SK-N-SH (cell line): ENCODE measurements at regions not wholly inside any gene's neighbourhood (a gene's known extent, or its start where the extent isn't known, plus 50 kb on each side); places are given as distances from the start of the nearest gene placed in this dataset.

ENCODE experiments used
- CTCF ChIA-PET: fragments of 300-600, 350-600 bp; formaldehyde crosslinking; extraction: SDS; loops from one replicate; lab custom pipeline; 2021; lab: Yijun Ruan, JAX
- POLR2A ChIA-PET: fragments of 350-600 bp; sonication (Branson Sonifier 250); formaldehyde crosslinking; extraction: SDS; loops from one replicate; lab custom pipeline; 2020; ENCODE audit warnings: antibody characterized with exemption, inconsistent platforms; lab: Yijun Ruan, JAX
- DNase-seq: peaks from one replicate; pipeline ENCODE4 v3.0.0; 2012
- H2AFZ ChIP-seq: fragments of 200-600 bp; sonication (generic); 2 replicates; pipeline ENCODE4 v1.8.1; 2016; ENCODE audit warnings: antibody characterized with exemption, mild to moderate bottlenecking, low read depth
- H3F3A ChIP-seq: fragments of 200-600 bp; sonication (generic); replicated peaks from 2 replicates; pipeline ENCODE3; 2016; ENCODE audit warnings: antibody characterized with exemption, mild to moderate bottlenecking; ENCODE audit not compliant: insufficient read depth
- H3K27ac ChIP-seq, 2 experiments: fragments of 200-500 bp in 1 of 2; fragments of 200-600 bp in 1 of 2; sonication (Bioruptor generic) in 1 of 2; sonication (generic), shearing (Covaris generic) in 1 of 2; 2 replicates each; pipeline versions ENCODE4 v1.5.1 to v1.6.1; 2014 to 2016; ENCODE audit warnings: low read depth in 2 of 2, inconsistent platforms in 1 of 2, low read length in 1 of 2, mild to moderate bottlenecking in 1 of 2, mixed read lengths in 1 of 2
- H3K27me3 ChIP-seq: fragments of 200-600 bp; sonication (generic), shearing (Covaris generic); 2 replicates; pipeline ENCODE4 v1.6.1; 2016; ENCODE audit warnings: mixed run types; ENCODE audit not compliant: insufficient read depth
- H3K36me3 ChIP-seq, 2 experiments: fragments of 200-500 bp in 1 of 2; fragments of 200-600 bp in 1 of 2; sonication (Bioruptor generic) in 1 of 2; sonication (generic) in 1 of 2; replicated peaks in 1 of 2; 2 replicates each; pipeline versions ENCODE3 to v1.5.1; 2014 to 2016; ENCODE audit warnings: low read length in 1 of 2, mild to moderate bottlenecking in 1 of 2; ENCODE audit not compliant: insufficient read depth in 2 of 2, control insufficient read depth in 1 of 2
- H3K4me1 ChIP-seq, 2 experiments: fragments of 200-500 bp in 1 of 2; fragments of 200-600 bp in 1 of 2; sonication (Bioruptor generic) in 1 of 2; sonication (generic), shearing (Covaris generic) in 1 of 2; 2 replicates each; pipeline versions ENCODE4 v1.5.1 to v1.6.1; 2014 to 2016; ENCODE audit warnings: low read depth in 1 of 2, low read length in 1 of 2, mixed run types in 1 of 2; ENCODE audit not compliant: insufficient read depth in 2 of 2, control insufficient read depth in 1 of 2
- H3K4me2 ChIP-seq: fragments of 200-600 bp; sonication (generic), shearing (Covaris generic); 2 replicates; pipeline ENCODE4 v1.6.1; 2017; ENCODE audit warnings: mixed run types
- H3K4me3 ChIP-seq, 2 experiments: fragments of 200-500 bp in 1 of 2; fragments of 200-600 bp in 1 of 2; sonication (Bioruptor generic) in 1 of 2; sonication (generic), shearing (Covaris generic) in 1 of 2; 2 replicates each; pipeline versions ENCODE4 v1.5.1 to v1.8.1; 2014 to 2016; ENCODE audit warnings: low read depth in 2 of 2, inconsistent platforms in 1 of 2, low read length in 1 of 2, mild to moderate bottlenecking in 1 of 2, mixed read lengths in 1 of 2, moderate library complexity in 1 of 2
- H3K79me2 ChIP-seq: fragments of 200-600 bp; sonication (generic); 2 replicates; pipeline ENCODE4 v1.8.1; 2017; ENCODE audit warnings: mild to moderate bottlenecking; ENCODE audit not compliant: insufficient read depth
- H3K9ac ChIP-seq: fragments of 200-600 bp; sonication (generic); 2 replicates; pipeline ENCODE4 v1.6.1; 2017; ENCODE audit warnings: mixed run types
- H3K9me2 ChIP-seq: fragments of 200-600 bp; sonication (generic); 2 replicates; pipeline ENCODE4 v1.6.1; 2017; ENCODE audit warnings: mixed run types
- H3K9me3 ChIP-seq: fragments of 200-600 bp; sonication (generic); 2 replicates; pipeline ENCODE4 v1.6.1; 2017; ENCODE audit warnings: mixed run types, mild to moderate bottlenecking, moderate library complexity
- H4K20me1 ChIP-seq: fragments of 200-600 bp; sonication (generic); 2 replicates; pipeline ENCODE4 v1.6.1; 2017; ENCODE audit warnings: mild to moderate bottlenecking, mixed run types; ENCODE audit not compliant: insufficient read depth
- ELF1 ChIP-seq: IDR thresholded peaks from 2 replicates; pipeline ENCODE4 v1.4.0; 2012
- EZH2phosphoT487 ChIP-seq: fragments of 200-600 bp; sonication (generic); IDR thresholded peaks from 2 replicates; pipeline ENCODE4 v1.6.1; 2017; ENCODE audit warnings: low read depth, mixed run types, mild to moderate bottlenecking, antibody characterized with exemption, moderate library complexity, borderline replicate concordance
- FOSL2 ChIP-seq: IDR thresholded peaks from 2 replicates; pipeline ENCODE4 v1.4.0; 2012; ENCODE audit warnings: low read depth, mild to moderate bottlenecking, moderate library complexity, borderline replicate concordance
- FOXM1 ChIP-seq: IDR thresholded peaks from 2 replicates; pipeline ENCODE4 v1.4.0; 2012; ENCODE audit warnings: low read depth, mild to moderate bottlenecking
- GABPA ChIP-seq: IDR thresholded peaks from 2 replicates; pipeline ENCODE4 v1.4.0; 2012; ENCODE audit warnings: low read depth, mild to moderate bottlenecking
- GATA2 ChIP-seq: sonication (generic); formaldehyde crosslinking; IDR thresholded peaks from 2 replicates; pipeline ENCODE4 v1.5.0; 2020; ENCODE audit warnings: mild to moderate bottlenecking, missing genetic modification reagents
- NFIC ChIP-seq: IDR thresholded peaks from 2 replicates; pipeline ENCODE4 v1.4.0; 2012; ENCODE audit warnings: borderline replicate concordance
- NRF1 ChIP-seq: IDR thresholded peaks from 2 replicates; pipeline ENCODE4 v1.6.1; 2012; ENCODE audit warnings: low read depth, mild to moderate bottlenecking, low read length
- RAD21 ChIP-seq: IDR thresholded peaks from 2 replicates; pipeline ENCODE4 v1.6.1; 2012; ENCODE audit warnings: mild to moderate bottlenecking, low read length
- RFX5 ChIP-seq: IDR thresholded peaks from 2 replicates; pipeline ENCODE4 v1.6.1; 2012; ENCODE audit warnings: mild to moderate bottlenecking, improper control_type of control experiment, low read length
- SIN3A ChIP-seq: IDR thresholded peaks from 2 replicates; pipeline ENCODE4 v1.6.1; 2012; ENCODE audit warnings: low read depth, mild to moderate bottlenecking, low read length, moderate library complexity, borderline replicate concordance
- SMC3 ChIP-seq: IDR thresholded peaks from 2 replicates; pipeline ENCODE4 v1.6.1; 2012; ENCODE audit warnings: low read depth, low read length, improper control_type of control experiment
- TAF1 ChIP-seq: IDR thresholded peaks from 2 replicates; pipeline ENCODE4 v1.6.1; 2012; ENCODE audit warnings: low read depth, mild to moderate bottlenecking, low read length, moderate library complexity, borderline replicate concordance
- TCF12 ChIP-seq: IDR thresholded peaks from 2 replicates; pipeline ENCODE4 v1.4.0; 2012
- YY1 ChIP-seq: IDR thresholded peaks from 2 replicates; pipeline ENCODE4 v1.4.0; 2012; ENCODE audit warnings: low read depth, mild to moderate bottlenecking
- WGBS: methylation state at CpG from one replicate; pipeline ENCODE4 v1.1.6; 2017; ENCODE audit warnings: low lambda C conversion rate; 5-methylcytosine and 5-hydroxymethylcytosine counted together
- TF ChIP-seq, protein P1 (sequence below): IDR thresholded peaks from 2 replicates; pipeline ENCODE4; 2012
- TF ChIP-seq, protein P2 (sequence below): fragments of 150-350 bp; IDR thresholded peaks from 2 replicates; pipeline ENCODE4 v1.6.1; 2016; ENCODE audit warnings: mild to moderate bottlenecking, low read depth, low read length
- TF ChIP-seq, protein P3 (sequence below): IDR thresholded peaks from 2 replicates; pipeline ENCODE4 v1.6.1; 2012; ENCODE audit warnings: mild to moderate bottlenecking, low read depth, low read length, moderate library complexity
- TF ChIP-seq, protein P4 (sequence below): IDR thresholded peaks from 2 replicates; pipeline ENCODE4 v1.4.0; 2012; ENCODE audit warnings: low read depth, borderline replicate concordance
- TF ChIP-seq, protein P5 (sequence below): IDR thresholded peaks from 2 replicates; pipeline ENCODE4 v1.4.0; 2012; ENCODE audit warnings: low read depth

DNA sequence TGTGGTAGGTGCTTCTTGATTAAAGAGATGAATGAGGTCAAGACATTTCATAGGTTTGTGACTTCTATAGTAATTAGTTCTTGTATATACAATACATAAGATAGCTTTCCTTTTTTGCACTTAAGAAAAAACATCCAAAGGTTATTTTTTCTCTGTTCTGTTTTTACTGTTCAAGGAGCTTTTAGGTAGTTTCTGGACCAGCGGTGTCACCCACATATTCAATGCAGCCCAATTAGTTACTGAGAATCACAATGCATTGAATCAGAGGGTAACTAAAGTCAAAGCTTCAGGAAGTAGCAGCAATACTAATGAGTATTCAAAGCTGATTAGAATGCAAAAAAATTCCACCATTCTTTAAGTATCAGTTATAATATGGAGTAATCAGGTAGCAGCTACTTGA, 211.6 kb downstream of the SH2D1A start:
- CTCF ChIA-PET = no interaction called here
- Histone ChIP-seq H3K9me2 (no peaks in the 10 kb centered on the region), H3F3A (no peaks in the 10 kb centered on the region), H3K4me1 (no peaks in the 10 kb centered on the region), H3K9ac (no peak overlapping the region), H4K20me1 (no peaks in the 10 kb centered on the region), H3K4me2 (no peak overlapping the region), H3K36me3 (no peaks in the 10 kb centered on the region), H3K4me3 (no peak overlapping the region), H3K79me2 (no peaks in the 10 kb centered on the region), H3K27me3 (no peaks in the 10 kb centered on the region), H2AFZ (no peak overlapping the region), H3K9me3 (no peaks in the 10 kb centered on the region), H3K27ac (no peak overlapping the region)
- DNase-seq = no peak
- WGBS = 19% methylated on average over 1 of the region's 1 CpG
- POLR2A ChIA-PET = no interaction called here
- TF ChIP-seq FOSL2 = no peak
- no peak for TF ChIP-seq NRF1
- no peak for TF ChIP-seq ELF1
- no peak for TF ChIP-seq TAF1
- TF ChIP-seq EZH2phosphoT487 = no peak
- no peak for TF ChIP-seq GABPA
- TF ChIP-seq, protein P1, sequence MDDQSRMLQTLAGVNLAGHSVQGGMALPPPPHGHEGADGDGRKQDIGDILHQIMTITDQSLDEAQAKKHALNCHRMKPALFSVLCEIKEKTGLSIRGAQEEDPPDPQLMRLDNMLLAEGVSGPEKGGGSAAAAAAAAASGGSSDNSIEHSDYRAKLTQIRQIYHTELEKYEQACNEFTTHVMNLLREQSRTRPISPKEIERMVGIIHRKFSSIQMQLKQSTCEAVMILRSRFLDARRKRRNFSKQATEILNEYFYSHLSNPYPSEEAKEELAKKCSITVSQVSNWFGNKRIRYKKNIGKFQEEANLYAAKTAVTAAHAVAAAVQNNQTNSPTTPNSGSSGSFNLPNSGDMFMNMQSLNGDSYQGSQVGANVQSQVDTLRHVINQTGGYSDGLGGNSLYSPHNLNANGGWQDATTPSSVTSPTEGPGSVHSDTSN = no peak
- no peak for TF ChIP-seq RAD21
- no peak for TF ChIP-seq TCF12
- no peak for TF ChIP-seq RFX5
- no peak for TF ChIP-seq SMC3

DNA sequence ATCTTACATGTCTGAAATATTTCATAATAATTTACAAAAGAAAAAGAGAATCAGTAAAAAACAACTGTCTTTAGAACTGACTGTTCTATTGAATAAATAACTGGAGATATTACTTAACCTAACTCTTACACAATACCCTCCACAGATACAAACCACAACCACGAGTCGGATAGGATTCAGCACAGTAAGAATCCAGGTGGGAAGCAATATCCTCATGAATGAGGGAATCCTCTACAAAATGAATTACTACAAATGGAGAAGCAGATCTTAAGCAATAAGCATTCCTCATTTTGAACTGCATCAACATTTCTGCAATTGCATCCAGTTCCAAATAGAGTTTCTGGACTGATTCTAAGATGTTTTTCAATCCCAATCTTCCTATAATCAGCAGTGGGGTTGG, 227.1 kb downstream of the SH2D1A start:
- no peak overlapping the region for H3K9ac ChIP-seq
- no peaks in the 10 kb centered on the region for H3K27me3 ChIP-seq
- H3F3A ChIP-seq = no peaks in the 10 kb centered on the region
- H3K4me2 ChIP-seq = no peak overlapping the region
- H3K4me1 ChIP-seq = no peaks in the 10 kb centered on the region
- H2AFZ ChIP-seq = no peak overlapping the region
- no peaks in the 10 kb centered on the region for H3K79me2 ChIP-seq
- ChIA-PET POLR2A (no interaction called here), CTCF (interaction anchor here (1.5 kb wide), 1 partner anchor 10 kb away, joined by 3 read pairs; no protein-coding TSS in a partner anchor)
- H4K20me1 ChIP-seq = no peaks in the 10 kb centered on the region
- H3K4me3 ChIP-seq = no peak overlapping the region
- no peak for DNase-seq
- H3K9me2 ChIP-seq = no peaks in the 10 kb centered on the region
- no peak overlapping the region for H3K27ac ChIP-seq
- H3K36me3 ChIP-seq = no peaks in the 10 kb centered on the region
- 12% methylated on average over 2 of the region's 2 CpGs for WGBS
- H3K9me3 ChIP-seq = no peaks in the 10 kb centered on the region
- TF ChIP-seq, protein P2, sequence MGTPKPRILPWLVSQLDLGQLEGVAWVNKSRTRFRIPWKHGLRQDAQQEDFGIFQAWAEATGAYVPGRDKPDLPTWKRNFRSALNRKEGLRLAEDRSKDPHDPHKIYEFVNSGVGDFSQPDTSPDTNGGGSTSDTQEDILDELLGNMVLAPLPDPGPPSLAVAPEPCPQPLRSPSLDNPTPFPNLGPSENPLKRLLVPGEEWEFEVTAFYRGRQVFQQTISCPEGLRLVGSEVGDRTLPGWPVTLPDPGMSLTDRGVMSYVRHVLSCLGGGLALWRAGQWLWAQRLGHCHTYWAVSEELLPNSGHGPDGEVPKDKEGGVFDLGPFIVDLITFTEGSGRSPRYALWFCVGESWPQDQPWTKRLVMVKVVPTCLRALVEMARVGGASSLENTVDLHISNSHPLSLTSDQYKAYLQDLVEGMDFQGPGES = no peak
- no peak for TF ChIP-seq RFX5
- TF ChIP-seq GABPA = no peak
- no peak for TF ChIP-seq RAD21
- TF ChIP-seq, protein P3, sequence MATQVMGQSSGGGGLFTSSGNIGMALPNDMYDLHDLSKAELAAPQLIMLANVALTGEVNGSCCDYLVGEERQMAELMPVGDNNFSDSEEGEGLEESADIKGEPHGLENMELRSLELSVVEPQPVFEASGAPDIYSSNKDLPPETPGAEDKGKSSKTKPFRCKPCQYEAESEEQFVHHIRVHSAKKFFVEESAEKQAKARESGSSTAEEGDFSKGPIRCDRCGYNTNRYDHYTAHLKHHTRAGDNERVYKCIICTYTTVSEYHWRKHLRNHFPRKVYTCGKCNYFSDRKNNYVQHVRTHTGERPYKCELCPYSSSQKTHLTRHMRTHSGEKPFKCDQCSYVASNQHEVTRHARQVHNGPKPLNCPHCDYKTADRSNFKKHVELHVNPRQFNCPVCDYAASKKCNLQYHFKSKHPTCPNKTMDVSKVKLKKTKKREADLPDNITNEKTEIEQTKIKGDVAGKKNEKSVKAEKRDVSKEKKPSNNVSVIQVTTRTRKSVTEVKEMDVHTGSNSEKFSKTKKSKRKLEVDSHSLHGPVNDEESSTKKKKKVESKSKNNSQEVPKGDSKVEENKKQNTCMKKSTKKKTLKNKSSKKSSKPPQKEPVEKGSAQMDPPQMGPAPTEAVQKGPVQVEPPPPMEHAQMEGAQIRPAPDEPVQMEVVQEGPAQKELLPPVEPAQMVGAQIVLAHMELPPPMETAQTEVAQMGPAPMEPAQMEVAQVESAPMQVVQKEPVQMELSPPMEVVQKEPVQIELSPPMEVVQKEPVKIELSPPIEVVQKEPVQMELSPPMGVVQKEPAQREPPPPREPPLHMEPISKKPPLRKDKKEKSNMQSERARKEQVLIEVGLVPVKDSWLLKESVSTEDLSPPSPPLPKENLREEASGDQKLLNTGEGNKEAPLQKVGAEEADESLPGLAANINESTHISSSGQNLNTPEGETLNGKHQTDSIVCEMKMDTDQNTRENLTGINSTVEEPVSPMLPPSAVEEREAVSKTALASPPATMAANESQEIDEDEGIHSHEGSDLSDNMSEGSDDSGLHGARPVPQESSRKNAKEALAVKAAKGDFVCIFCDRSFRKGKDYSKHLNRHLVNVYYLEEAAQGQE = no peak
- no peak for TF ChIP-seq YY1
- TF ChIP-seq SIN3A = no peak
- TF ChIP-seq NFIC = no peak
- TF ChIP-seq EZH2phosphoT487 = no peak
- no peak for TF ChIP-seq FOXM1
- TF ChIP-seq GATA2 (CRISPR knock-in tag) = no peak
- no peak for TF ChIP-seq NRF1
- TF ChIP-seq, protein P4, sequence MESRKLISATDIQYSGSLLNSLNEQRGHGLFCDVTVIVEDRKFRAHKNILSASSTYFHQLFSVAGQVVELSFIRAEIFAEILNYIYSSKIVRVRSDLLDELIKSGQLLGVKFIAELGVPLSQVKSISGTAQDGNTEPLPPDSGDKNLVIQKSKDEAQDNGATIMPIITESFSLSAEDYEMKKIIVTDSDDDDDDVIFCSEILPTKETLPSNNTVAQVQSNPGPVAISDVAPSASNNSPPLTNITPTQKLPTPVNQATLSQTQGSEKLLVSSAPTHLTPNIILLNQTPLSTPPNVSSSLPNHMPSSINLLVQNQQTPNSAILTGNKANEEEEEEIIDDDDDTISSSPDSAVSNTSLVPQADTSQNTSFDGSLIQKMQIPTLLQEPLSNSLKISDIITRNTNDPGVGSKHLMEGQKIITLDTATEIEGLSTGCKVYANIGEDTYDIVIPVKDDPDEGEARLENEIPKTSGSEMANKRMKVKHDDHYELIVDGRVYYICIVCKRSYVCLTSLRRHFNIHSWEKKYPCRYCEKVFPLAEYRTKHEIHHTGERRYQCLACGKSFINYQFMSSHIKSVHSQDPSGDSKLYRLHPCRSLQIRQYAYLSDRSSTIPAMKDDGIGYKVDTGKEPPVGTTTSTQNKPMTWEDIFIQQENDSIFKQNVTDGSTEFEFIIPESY = no peak
- TF ChIP-seq, protein P5, sequence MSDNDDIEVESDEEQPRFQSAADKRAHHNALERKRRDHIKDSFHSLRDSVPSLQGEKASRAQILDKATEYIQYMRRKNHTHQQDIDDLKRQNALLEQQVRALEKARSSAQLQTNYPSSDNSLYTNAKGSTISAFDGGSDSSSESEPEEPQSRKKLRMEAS = no peak
